CD4-positive, alpha-beta T cell treated with Interleukin-17A for 4 hours (primary cell): ENCODE measurements at regions not wholly inside any gene's neighbourhood (a gene's known extent, or its start where the extent isn't known, plus 50 kb on each side); places are given as distances from the start of the nearest gene placed in this dataset.

Source experiments
- DNase-seq: peaks from one replicate; pipeline ENCODE4 v3.0.0-alpha.2; 2020; ENCODE audit warnings: mixed read lengths

- DNase-seq: no peak
Measured at GRCh38 chr2:221346411-221346810, 225.7 kb downstream of the EPHA4 start.

DNA sequence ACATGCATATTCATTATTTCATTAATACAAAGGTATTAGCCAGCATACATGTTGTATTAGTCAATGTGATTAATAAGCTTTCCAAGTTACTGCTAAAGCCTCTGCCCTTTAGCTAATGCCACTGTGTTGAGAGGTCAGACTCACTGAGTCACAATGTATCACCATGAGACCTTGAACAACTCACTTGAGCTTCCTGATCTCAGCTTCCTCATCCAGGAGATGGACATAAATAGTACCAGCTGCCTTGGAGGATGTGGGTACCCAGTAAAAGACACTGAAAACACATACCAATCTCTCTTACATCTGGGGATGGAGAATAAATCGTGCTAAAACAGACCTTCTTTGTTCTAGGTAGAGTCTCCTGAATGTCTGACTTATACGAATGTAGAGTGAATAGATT, 224.6 kb downstream of the EPHA4 start:
- DNase-seq: no peak

DNA sequence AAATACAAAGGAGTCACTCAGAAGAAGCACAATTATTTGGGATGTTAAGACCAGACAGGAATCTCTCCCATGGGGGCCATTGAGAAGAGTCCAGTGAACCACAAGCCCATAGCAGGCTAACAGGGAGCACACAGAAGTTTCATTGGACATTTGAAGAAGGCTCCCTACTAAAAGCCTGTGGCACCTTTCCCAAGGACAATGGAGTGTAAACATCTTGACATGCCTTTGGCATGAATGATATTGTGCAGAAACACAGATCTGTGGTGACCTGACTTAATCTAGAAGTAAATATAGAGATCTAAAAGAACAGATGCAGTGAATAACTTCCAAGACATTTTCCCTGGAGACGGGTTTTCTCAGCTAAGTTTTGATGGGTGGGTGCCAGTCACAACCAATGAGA, 221.5 kb downstream of the EPHA4 start:
- DNase-seq: no peak

- no peak for DNase-seq
Measured at GRCh38 chr2:221353201-221353600, 218.9 kb downstream of the EPHA4 start.

GRCh38 chr2:221360312-221360711, 211.8 kb downstream of the EPHA4 start:
- no peak for DNase-seq

- no peak for DNase-seq
Measured at GRCh38 chr2:221360742-221361141, 211.4 kb downstream of the EPHA4 start.

- no peak for DNase-seq
Measured at GRCh38 chr2:221361633-221362032, 210.5 kb downstream of the EPHA4 start.

DNA sequence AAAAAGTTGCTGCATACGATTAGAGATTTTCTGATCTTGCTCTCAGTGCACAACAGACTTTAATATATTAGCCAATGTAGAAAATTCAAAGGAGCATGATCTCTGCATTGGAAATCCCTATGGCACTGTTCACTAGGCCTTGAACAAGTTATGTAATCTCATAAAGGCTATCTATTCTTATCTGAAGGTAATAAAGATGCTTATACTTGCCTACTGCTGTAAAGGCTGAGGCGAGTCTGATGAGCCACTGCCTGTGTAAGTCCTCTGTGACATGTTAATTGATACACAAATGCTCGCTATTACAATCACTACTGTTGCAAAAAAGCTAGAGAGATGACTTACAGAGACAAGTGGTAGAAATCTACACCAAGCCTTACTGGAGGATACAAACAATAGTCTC, 207.4 kb downstream of the EPHA4 start:
- DNase-seq: no peak
